GM19351 (cell line): ENCODE measurements at regions not wholly inside any gene's neighbourhood (a gene's known extent, or its start where the extent isn't known, plus 50 kb on each side); places are given as distances from the start of the nearest gene placed in this dataset.
A peak's percentile ranks its signal among the peaks of the same experiment; 100 is the strongest.

Experiments used
- ATAC-seq: cut with Tn5 transposase; IDR thresholded peaks from one replicate; pipeline ENCODE4 v1.9.1; 2021; ENCODE audit warnings: mild to moderate bottlenecking, moderate library complexity; ENCODE audit not compliant: unreplicated experiment

GRCh38 chr12:124459852-124460645 is 107.4 kb downstream of the NCOR2 start:
- no peak for ATAC-seq

GRCh38 chr12:124458992-124459851 is 108.2 kb downstream of the NCOR2 start:
- no peak for ATAC-seq

DNA sequence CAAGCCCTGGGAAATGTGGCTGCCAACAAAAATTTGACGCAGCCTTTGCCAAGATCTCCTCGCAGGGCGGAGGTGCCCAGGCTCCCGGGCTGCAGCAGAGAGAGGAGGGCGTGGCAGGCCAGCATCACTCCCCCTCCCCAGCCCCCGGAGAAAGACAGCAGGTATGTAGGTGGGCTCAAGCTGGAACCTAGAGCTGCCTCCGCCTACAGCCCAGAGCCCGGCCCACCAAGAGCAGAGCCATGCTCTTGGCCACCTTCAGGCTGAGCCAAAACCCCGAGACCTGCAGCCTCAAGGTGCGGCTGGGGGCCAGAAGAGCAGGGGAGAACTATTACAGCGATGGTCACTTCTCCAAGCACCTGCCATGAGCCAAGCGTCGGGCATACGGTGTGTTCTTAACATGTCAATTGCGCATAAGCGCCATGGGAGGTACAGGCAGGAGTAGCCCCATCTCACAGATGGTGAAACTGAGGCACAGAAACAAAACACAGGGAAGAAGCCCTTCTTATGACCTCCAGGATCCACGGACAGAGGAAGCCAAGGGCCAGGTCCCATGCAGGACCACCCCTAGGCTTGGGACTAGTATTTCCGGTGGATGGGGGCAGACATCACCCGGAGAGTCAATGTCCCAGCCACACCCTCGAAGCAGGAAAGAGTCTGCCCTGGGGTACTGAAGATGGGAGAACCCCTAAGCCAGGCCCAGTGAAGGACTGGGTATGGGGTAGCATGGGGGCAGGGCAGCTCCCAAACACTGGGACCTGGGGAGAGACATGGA is 109.0 kb downstream of the NCOR2 start:
- no peak for ATAC-seq

DNA sequence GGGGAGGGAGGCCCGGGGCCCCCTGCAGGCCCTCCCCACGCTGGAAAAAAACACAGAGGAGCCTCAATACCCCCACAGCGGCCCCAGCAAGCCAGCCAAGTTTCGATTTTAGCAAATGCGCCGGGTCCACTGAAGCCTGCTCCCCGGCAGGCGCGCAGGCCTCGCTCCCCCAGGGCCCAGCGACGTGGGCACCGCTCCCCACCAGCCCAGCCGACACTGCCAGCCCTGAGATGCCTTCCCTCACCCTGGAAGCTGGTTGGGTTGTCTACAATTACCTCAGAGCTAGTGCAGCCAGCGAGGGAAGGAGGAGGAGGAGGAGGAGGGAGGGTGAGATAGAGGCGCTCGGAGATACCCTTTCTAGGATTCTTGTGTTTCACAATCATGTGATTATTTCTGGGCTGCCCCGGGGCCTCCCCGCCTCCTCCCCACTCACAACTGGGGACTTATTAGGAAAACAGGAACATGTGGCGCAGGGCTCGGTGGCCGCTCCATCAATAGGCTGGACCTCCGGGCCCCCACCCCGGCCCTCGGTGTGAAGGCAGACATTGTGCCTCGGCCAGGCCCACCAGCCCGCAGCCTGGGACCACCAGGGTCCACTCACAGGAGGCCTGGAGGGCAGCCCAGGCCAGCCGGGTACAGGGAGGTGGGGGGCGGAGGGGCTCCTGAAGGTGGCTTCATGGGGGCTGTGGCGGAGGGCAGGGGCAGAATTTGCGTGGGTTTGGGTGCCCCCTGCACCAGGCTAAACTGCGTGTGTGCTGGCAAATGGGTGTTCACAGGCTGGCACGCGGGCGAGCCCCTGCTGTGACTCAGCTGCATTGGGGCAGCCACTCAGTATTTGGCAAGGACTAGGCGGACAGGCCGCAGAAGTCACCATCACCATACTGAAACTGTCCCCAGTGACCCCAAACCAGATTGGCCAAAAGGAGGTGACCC is 109.9 kb downstream of the NCOR2 start:
- ATAC-seq, result peak; percentile 28

- peak; percentile 21 for ATAC-seq
These were observed 110.7 kb downstream of the NCOR2 start for GRCh38 chr12:124456652-124457152.

- ATAC-seq, result no peak
These were observed 111.2 kb downstream of the NCOR2 start for GRCh38 chr12:124456133-124456651.

DNA sequence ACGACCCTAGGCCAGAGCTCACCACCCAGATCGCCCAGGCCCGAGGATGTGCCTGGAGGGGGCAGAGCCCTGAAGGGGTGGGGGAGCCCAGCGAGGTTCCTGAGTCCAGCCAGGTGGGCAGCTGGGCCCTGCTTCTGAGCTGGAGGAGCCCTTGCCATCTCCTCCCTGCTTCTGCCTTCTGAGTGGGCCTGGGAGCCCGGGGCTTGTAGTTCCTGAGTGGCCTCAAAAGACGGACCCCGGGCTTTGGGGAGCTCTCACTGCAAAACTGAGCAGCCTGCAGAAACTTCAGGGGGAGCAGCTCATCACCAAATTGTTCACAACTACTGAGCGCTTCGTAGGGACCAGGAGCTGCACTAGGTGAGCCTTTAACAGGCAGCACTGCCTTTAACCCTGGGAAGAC is 112.1 kb downstream of the NCOR2 start:
- ATAC-seq, result no peak

DNA sequence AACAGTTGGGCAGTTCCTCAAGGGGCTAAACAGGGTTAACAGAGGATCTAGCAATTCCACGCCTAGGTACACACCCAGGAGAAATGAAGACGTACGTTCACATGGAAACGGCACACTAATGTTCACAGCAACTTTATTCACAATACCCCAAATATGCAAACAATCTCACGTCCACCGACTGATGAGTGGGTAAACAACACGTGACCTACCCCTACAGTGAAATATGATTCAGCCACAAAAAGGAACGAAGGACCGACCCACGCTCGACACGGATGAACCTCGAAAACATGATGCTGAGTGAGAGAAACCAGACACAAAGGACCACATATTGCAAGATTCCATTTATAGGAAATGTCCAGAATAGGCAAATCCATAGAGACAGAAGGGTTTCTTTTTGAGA is 112.7 kb downstream of the NCOR2 start:
- no peak for ATAC-seq

GRCh38 chr12:124454352-124454725 is 113.1 kb downstream of the NCOR2 start:
- ATAC-seq, result no peak

DNA sequence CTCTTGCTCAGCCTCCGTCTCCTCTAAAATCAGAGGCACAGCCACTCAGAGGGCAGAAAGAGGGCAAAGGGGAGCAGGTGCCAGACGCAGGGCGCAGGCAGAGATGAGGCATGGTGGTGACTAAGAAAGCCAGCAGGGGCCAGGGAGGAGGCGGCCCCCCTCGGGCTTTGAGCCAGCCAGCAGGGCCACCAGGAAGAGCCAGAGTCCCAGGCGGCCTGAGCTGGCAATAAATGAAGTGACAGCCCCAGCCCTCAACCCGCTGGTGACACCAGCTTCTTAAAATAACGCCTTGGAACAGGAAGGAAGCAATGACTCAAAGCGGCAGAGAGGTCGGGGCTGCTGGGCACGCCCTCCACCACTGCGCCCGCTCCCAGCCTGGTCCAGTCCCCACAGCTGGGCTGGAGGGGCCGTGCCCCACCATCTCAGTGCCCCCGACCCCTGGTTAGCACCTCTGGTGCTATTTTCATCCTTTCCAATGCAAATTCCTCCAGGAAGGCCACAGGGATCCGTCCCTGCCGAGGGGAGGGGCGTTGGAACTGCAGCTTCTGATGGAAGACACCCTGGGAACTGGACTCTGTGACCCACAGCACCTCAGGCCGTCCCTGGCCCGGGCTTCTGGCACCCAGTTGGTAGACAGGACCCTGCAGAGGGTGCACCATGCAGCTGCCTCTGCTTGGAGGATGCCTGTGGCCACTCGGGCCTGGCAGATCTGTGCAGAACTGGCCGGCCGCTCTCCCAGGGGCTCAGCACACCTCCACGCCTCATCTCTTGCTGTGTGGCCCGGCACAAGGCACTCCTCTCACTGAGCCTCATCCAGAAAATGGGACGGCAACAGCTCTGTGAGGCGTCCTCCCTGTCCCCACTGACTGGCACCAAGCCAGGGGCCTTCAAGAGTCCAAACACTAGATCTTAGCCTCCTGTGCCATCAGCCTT is 113.7 kb downstream of the NCOR2 start:
- ATAC-seq, result peak; percentile 77

DNA sequence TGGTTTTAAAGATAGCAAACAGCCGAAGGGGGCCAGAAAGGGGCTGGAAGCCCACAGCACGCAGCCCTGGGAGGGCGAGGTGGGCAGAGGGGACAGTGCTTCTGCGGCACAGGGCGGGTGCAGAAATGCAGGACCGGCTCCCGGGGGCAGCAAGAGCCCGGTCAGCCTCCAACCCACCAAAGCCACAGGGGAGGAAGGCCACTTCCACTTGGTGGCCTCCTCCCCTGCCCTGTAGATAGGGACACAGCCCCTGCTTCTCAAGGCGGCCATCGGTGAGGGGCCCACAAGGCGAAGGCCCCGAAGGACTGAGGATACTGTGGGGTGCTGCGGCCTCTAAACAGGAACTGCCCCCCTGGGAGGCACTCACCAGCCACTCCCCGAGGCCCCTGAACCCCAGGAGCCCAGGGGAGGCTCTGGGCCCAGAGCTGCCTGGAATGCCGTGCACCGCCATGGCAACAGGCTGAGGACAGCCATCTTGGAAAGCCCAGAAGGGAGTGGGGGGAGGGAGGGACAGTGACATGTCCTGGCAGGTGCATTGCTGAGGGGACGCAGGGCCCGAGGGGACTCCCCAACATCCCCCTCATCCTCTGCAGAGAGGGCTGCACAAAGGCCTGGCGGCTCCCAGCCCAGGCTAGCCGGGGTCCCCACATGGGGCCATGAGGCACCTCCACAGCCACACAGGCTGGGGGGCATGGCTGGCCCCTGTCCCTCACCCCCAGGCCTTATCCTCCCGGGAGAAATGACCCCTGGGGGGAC is 114.7 kb downstream of the NCOR2 start:
- ATAC-seq, result peak; percentile 2

DNA sequence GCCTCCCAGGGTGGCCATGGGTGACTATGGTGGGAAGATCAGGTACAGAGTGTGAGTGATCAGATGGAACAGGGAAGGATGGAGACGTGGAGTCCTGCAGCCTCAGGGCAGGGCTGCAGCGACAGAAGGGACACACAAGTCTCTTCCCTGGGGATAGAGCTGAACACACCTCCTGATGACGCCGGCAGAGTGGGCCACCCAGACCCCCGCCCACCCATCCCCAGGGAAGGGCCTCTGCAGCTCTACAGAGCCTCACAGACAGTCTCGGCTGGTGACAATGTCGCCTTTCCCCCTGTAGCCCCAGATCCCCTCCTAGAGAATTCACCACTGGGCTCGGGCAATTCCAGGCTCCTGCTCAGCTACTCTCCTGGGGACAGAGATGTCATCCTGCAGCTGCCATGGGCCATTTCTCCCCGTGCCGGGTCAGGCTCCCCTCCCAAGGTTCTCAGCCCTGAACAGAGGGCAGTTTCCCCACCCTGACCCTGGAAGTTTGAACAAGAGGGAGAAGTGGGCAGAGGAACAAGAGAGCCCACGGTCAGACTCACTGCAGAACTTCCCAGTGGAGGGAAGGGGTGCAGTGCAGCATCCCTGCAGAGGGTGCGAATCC is 115.7 kb downstream of the NCOR2 start:
- ATAC-seq, result no peak

DNA sequence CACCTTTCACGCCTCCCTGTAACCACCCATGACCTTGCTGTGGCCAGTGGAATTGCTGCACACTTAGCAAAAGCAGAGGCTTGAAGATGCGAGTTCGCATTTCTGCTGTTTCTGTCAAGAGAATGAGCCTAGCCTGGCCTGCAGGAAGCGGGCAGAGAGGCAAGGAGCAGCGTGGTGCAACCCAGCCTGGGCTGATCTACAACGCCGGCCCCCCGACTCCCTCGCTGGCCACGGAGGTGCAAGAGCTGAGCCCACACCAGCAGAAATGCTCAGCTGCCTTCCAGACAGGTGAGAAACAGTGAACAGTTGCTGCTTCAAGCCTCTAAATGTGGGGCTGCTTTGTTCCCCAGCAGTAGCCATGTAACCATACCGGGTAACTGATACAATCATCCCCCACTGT is 116.4 kb downstream of the NCOR2 start:
- no peak for ATAC-seq

- no peak for ATAC-seq
These were observed 117.0 kb downstream of the NCOR2 start for GRCh38 chr12:124450376-124450750.

- no peak for ATAC-seq
These were observed 117.6 kb downstream of the NCOR2 start for GRCh38 chr12:124449623-124450375.

- ATAC-seq, result no peak
These were observed 118.3 kb downstream of the NCOR2 start for GRCh38 chr12:124448955-124449622.
